OCI-LY7 (cell line): ENCODE measurements at regions not wholly inside any gene's neighbourhood (a gene's known extent, or its start where the extent isn't known, plus 50 kb on each side); places are given as distances from the start of the nearest gene placed in this dataset.

Source experiments
- BruUV-seq: library from RNA; stranded (reverse); fragments of 400-500 nt; replicated peaks from 2 replicates; lab custom pipeline; 2021; lab: Mats Ljungman, UMichigan
- CTCF ChIA-PET: fragments of 300-600 bp; sonication (Branson Sonifier 250); formaldehyde crosslinking; loops from one replicate; lab custom pipeline; 2022; ENCODE audit warnings: antibody characterized with exemption; ENCODE audit not compliant: unreplicated experiment; lab: Charles Lee
- POLR2A ChIA-PET: fragments of 300-600 bp; sonication (Branson Sonifier 250); formaldehyde crosslinking; loops from one replicate; lab custom pipeline; 2022; ENCODE audit warnings: antibody characterized with exemption; lab: Charles Lee
- DNase-seq: peaks from one replicate; pipeline ENCODE4 v3.0.0-alpha.2; 2015; ENCODE audit warnings: low spot score
- H2AFZ ChIP-seq: fragments of 200-600 bp; sonication (generic), shearing (Covaris generic); 2 replicates; pipeline ENCODE4 v1.6.1; 2014; ENCODE audit warnings: mild to moderate bottlenecking, antibody characterized with exemption, low read length, moderate library complexity
- H3K27ac ChIP-seq: fragments of 200-600 bp; sonication (generic); 2 replicates; pipeline ENCODE4 v1.5.1; 2014; ENCODE audit warnings: mixed run types, low read depth, mild to moderate bottlenecking, moderate library complexity, low read length, inconsistent platforms; ENCODE audit not compliant: poor library complexity, severe bottlenecking
- H3K36me3 ChIP-seq: fragments of 200-600 bp; sonication (generic); 2 replicates; pipeline ENCODE4 v1.6.1; 2014; ENCODE audit warnings: mild to moderate bottlenecking, antibody characterized with exemption, low read length, moderate library complexity, mixed read lengths; ENCODE audit not compliant: insufficient read depth
- H3K4me1 ChIP-seq: fragments of 200-600 bp; sonication (generic); 2 replicates; pipeline ENCODE4 v1.5.1; 2014; ENCODE audit warnings: mild to moderate bottlenecking, low read length; ENCODE audit not compliant: insufficient read depth, poor library complexity, severe bottlenecking
- H3K4me2 ChIP-seq: fragments of 200-600 bp; sonication (generic); 2 replicates; pipeline ENCODE4 v1.6.1; 2014; ENCODE audit warnings: mild to moderate bottlenecking, low read length
- H3K4me3 ChIP-seq: fragments of 200-600 bp; sonication (generic); 2 replicates; pipeline ENCODE4 v1.5.1; 2014; ENCODE audit warnings: mild to moderate bottlenecking, low read depth, low read length; ENCODE audit not compliant: poor library complexity, severe bottlenecking
- H3K79me2 ChIP-seq: fragments of 200-600 bp; sonication (generic); 2 replicates; pipeline ENCODE4 v1.6.1; 2016; ENCODE audit warnings: low read depth, mild to moderate bottlenecking, low read length, moderate library complexity, mixed read lengths; ENCODE audit not compliant: insufficient read depth
- H3K9me2 ChIP-seq: fragments of 200-600 bp; sonication (generic); 2 replicates; pipeline ENCODE4 v1.6.1; 2016; ENCODE audit warnings: mild to moderate bottlenecking, low read length, mixed read lengths; ENCODE audit not compliant: insufficient read depth
- H3K9me3 ChIP-seq: fragments of 200-600 bp; sonication (generic); 2 replicates; pipeline ENCODE4 v1.6.1; 2014; ENCODE audit warnings: mild to moderate bottlenecking, mixed run types, low read length, mixed read lengths
- H4K20me1 ChIP-seq: fragments of 200-600 bp; sonication (generic); 2 replicates; pipeline ENCODE4 v1.6.1; 2014; ENCODE audit warnings: mild to moderate bottlenecking, antibody characterized with exemption, low read length, moderate library complexity, mixed read lengths; ENCODE audit not compliant: insufficient read depth
- EZH2phosphoT487 ChIP-seq: fragments of 200-600 bp; sonication (generic); IDR thresholded peaks from 2 replicates; pipeline ENCODE4 v1.6.1; 2018; ENCODE audit warnings: low read depth, borderline replicate concordance, mild to moderate bottlenecking, mixed run types, antibody characterized with exemption, low read length, moderate library complexity, mixed read lengths
- intact Hi-C: fragments of 100-400 bp; cut with micrococcal nuclease; formaldehyde crosslinking; loops from one replicate; pipeline ENCODE4 v1.10.0; 2022; ENCODE audit not compliant: unreplicated experiment
- TF ChIP-seq, protein P1 (sequence below): fragments of 200-600 bp; sonication (generic); conservative IDR thresholded peaks from 2 replicates; pipeline ENCODE4 v1.5.1; 2014; ENCODE audit warnings: mild to moderate bottlenecking, antibody characterized with exemption, low read length, moderate library complexity, mixed read lengths

DNA sequence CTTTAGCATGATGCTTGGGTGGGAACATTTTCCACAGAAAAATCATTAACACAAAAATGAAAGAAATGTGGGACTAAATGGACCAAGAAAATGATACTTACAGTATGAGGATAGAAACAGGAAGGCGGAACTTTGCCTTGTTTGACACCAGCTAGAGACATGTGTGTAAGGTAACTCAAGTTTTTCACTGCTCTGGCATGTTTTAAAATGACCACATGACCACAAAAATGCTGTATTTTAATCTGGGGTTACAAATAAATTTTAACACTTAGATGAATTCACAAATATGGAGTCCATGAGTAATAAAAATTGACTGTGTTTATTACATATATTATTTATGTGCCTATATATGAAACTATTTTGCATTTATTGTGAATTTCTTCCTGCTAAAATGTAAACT is 100.9 kb upstream of the PHYHIPL start:
- no peak overlapping the region for H2AFZ ChIP-seq
- intact Hi-C loops = no loop called here
- H3K27ac ChIP-seq = no peak overlapping the region
- H3K9me3 ChIP-seq = no peaks in the 10 kb centered on the region
- no peaks in the 10 kb centered on the region for H4K20me1 ChIP-seq
- no peak overlapping the region for H3K4me3 ChIP-seq
- ChIA-PET POLR2A (no interaction called here), CTCF (no interaction called here)
- H3K36me3 ChIP-seq = no peaks in the 10 kb centered on the region
- DNase-seq = no peak
- no peaks in the 10 kb centered on the region for H3K4me1 ChIP-seq
- no peaks in the 10 kb centered on the region for H3K9me2 ChIP-seq
- no peaks in the 10 kb centered on the region for H3K79me2 ChIP-seq
- no TSS peak for BruUV-seq
- TF ChIP-seq, protein P1, sequence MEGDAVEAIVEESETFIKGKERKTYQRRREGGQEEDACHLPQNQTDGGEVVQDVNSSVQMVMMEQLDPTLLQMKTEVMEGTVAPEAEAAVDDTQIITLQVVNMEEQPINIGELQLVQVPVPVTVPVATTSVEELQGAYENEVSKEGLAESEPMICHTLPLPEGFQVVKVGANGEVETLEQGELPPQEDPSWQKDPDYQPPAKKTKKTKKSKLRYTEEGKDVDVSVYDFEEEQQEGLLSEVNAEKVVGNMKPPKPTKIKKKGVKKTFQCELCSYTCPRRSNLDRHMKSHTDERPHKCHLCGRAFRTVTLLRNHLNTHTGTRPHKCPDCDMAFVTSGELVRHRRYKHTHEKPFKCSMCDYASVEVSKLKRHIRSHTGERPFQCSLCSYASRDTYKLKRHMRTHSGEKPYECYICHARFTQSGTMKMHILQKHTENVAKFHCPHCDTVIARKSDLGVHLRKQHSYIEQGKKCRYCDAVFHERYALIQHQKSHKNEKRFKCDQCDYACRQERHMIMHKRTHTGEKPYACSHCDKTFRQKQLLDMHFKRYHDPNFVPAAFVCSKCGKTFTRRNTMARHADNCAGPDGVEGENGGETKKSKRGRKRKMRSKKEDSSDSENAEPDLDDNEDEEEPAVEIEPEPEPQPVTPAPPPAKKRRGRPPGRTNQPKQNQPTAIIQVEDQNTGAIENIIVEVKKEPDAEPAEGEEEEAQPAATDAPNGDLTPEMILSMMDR = no peak
- no peak for TF ChIP-seq EZH2phosphoT487
- no peak overlapping the region for H3K4me2 ChIP-seq

DNA sequence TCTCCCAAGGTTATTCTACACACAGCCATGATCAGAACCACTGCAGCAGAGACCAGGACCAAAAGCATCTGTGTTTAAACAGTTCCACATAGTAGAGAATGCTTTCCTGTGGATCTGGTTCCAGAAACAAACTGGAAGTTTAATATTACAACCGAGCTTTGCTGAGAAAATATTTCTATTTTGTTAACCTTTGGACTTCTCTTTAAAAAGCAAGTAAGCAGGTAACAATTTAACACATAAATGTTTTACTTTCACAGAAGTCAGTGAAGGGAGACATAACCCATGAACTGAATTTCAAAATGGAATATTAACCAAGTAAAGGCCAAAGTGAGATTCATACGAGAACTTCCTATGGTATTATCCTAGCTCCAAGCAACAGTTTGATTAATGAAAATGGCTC is 98.6 kb upstream of the PHYHIPL start:
- TF ChIP-seq EZH2phosphoT487 = no peak
- TF ChIP-seq, protein P1 = no peak
- H3K4me2 ChIP-seq = no peak overlapping the region

DNA sequence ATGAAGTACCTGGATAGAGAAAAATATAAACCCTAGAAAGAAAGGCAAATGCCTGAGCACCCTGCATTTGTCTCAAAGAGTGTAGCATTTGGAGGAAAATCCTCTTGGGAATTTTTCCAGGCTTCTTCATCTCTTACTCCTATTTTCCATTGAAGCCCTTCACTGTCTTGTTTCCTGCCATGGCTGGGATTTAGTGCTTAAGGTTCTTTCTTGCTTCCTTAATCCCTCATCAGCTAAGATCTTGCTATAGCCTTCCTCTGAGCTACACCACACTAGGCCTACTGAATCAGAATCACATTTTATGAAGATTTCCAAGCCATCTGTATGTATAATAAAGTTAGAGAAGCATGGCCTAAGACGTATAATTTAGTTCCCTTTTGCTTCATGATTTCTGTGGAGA is 97.5 kb upstream of the PHYHIPL start:
- no peaks in the 10 kb centered on the region for H3K9me3 ChIP-seq
- H3K27ac ChIP-seq = no peak overlapping the region
- no peaks in the 10 kb centered on the region for H4K20me1 ChIP-seq
- BruUV-seq = no TSS peak
- CTCF ChIA-PET = no interaction called here
- no peaks in the 10 kb centered on the region for H3K4me1 ChIP-seq
- POLR2A ChIA-PET = interaction anchor here (0.7 to 1.1 kb wide), 3 partner anchors 12 to 188 kb away, joined by 3 to 9 read pairs (median 4); no protein-coding TSS in a partner anchor
- H3K4me3 ChIP-seq = no peak overlapping the region
- H3K79me2 ChIP-seq = no peaks in the 10 kb centered on the region
- no peak for TF ChIP-seq EZH2phosphoT487
- TF ChIP-seq, protein P1 = no peak
- H3K9me2 ChIP-seq = no peaks in the 10 kb centered on the region
- no peak overlapping the region for H2AFZ ChIP-seq
- DNase-seq = no peak
- no peak overlapping the region for H3K4me2 ChIP-seq
- no peaks in the 10 kb centered on the region for H3K36me3 ChIP-seq
- intact Hi-C loops = no loop called here

More for the DNA sequence above, 98.6 kb upstream of the PHYHIPL start:
- no peaks in the 10 kb centered on the region for H3K9me3 ChIP-seq
- intact Hi-C loops = no loop called here
- H3K4me1 ChIP-seq = no peaks in the 10 kb centered on the region
- no peaks in the 10 kb centered on the region for H4K20me1 ChIP-seq
- H3K27ac ChIP-seq = no peak overlapping the region
- no TSS peak for BruUV-seq
- no peaks in the 10 kb centered on the region for H3K9me2 ChIP-seq
- no peaks in the 10 kb centered on the region for H3K79me2 ChIP-seq
- no peak overlapping the region for H2AFZ ChIP-seq
- no peak overlapping the region for H3K4me3 ChIP-seq
- no peak for DNase-seq
- ChIA-PET POLR2A (interaction anchor here (0.6 kb wide), 1 partner anchor 359 kb away, joined by 3 read pairs; no protein-coding TSS in a partner anchor), CTCF (no interaction called here)
- no peaks in the 10 kb centered on the region for H3K36me3 ChIP-seq
